ENCODE measurements at regions not wholly inside any gene's neighbourhood (a gene's known extent, or its start where the extent isn't known, plus 50 kb on each side); places are given as distances from the start of the nearest gene placed in this dataset.

DNA sequence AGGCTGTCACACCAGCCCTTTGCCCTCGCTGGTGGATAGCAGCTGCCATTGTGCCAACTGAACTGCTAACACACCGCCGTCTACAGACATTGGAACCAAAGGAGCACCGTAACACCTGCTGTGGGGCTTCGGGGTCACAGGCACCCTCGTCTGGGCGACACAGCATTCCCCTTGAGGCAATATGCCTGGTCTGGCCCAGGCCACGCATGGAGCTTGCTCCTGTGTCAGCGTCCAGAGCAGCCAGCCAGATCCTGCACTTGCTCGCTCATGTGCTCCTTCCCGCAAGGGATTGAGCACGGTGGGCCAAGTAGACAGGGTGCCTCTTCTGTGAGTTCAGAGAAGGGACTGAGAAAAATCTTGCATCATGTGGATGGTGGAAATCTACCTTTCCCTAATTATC lies 314.6 kb upstream of the PLD5 start (continued):
- TF ChIP-seq NFAT5 (CRISPR knock-in tag; IDR thresholded peaks at IDR 0.05): no peak
- TF ChIP-seq ZNF761 (CRISPR knock-in tag; conservative IDR thresholded peaks at IDR 0.05): no peak
- no peak for TF ChIP-seq SP5 (CRISPR knock-in tag; IDR thresholded peaks at IDR 0.05; ENCODE audit: borderline replicate concordance, low read depth)
- TF ChIP-seq, protein P1, sequence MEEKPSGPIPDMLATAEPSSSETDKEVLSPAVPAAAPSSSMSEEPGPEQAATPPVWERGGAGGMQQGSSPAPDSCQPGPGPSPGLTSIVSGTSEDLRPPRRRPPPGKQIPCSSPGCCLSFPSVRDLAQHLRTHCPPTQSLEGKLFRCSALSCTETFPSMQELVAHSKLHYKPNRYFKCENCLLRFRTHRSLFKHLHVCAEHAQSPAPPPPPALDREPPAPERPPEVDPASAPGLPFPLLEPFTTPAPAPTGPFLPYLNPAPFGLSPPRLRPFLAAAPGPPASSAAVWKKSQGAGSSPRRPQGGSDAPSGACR (CRISPR knock-in tag; IDR thresholded peaks at IDR 0.05): no peak
- no peak for TF ChIP-seq CC2D1A (CRISPR knock-in tag; IDR thresholded peaks at IDR 0.05)
- TF ChIP-seq NPAS2 (CRISPR knock-in tag; IDR thresholded peaks at IDR 0.05; ENCODE audit: borderline replicate concordance): no peak

DNA sequence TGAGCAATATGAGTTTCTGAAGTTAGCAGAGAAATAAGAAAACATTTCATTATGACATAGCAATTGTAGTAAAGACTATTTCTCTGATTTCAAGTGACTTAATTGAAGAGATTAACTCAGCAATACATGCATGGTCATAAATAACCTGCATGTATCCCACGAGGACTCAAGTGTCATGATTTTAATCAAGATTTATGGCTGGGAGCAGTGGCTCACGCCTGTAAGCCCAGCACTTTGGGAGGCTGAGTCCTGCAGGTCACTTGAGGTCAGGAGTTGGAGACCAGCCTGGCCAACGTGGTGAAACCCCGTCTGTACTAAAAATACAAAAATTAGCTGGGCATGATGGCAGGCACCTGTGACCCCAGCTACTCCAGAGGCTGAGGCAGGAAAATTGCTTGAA lies 311.9 kb upstream of the PLD5 start:
- H3K4me3 ChIP-seq (replicated peaks in 1 of 3; ENCODE audit: insufficient read depth in 1 of 3, low read depth in 2 of 3, low read length in 3 of 3): no peak overlapping the region
- in situ Hi-C loops (cut with HindIII; ENCODE audit: extremely low pct_ligation_motif_present, low pct_unique_long_range_greater_than_20kb): loop anchor here (25.0 kb wide), 1 partner anchor 476 kb away; no protein-coding TSS in a partner anchor
- FAIRE-seq (no peak), DNase-seq (ENCODE audit: low spot score) (no peak), ATAC-seq (no peak)
- no peak overlapping the region for H3K9ac ChIP-seq (ENCODE audit: insufficient read depth, low read depth, low read length)
- no peaks in the 10 kb centered on the region for H4K20me1 ChIP-seq (ENCODE audit: insufficient read depth, low read length)
- no peak overlapping the region for H3K27ac ChIP-seq (ENCODE audit: extremely low read length, insufficient read depth, low read length)
- no peak overlapping the region for H3K4me2 ChIP-seq (ENCODE audit: low read depth, low read length)
- H3K9me3 ChIP-seq (ENCODE audit: low read length): no peaks in the 10 kb centered on the region
- no peaks in the 10 kb centered on the region for H3K79me2 ChIP-seq (ENCODE audit: insufficient read depth, low read length)
- BruUV-seq (replicated peaks): no TSS peak
- intact Hi-C loops (cut with micrococcal nuclease; ENCODE audit: unreplicated experiment): no loop called here
- H3K36me3 ChIP-seq (replicated peaks in 1 of 2; ENCODE audit: control insufficient read depth in 1 of 2, insufficient read depth in 2 of 2, low read length in 2 of 2): no peaks in the 10 kb centered on the region
- no peak overlapping the region for H2AFZ ChIP-seq (ENCODE audit: low read length)
- POLR2A ChIA-PET: no interaction called here
- no peaks in the 10 kb centered on the region; a peak in 1 of 5 replicates for H3K27me3 ChIP-seq (ENCODE audit: control insufficient read depth in 1 of 2, insufficient read depth in 2 of 2, low read length in 2 of 2)
- WGBS (ENCODE audit: low lambda C conversion rate): 6% methylated on average over 3 of the region's 4 CpGs
- no peaks in the 10 kb centered on the region for H3K4me1 ChIP-seq (ENCODE audit: insufficient read depth, low read length)
- CTCF ChIA-PET (ENCODE audit: low intra/inter-chr PET ratio, low total read pairs): no interaction called here
- TF ChIP-seq ZFP82 (CRISPR knock-in tag; IDR thresholded peaks at IDR 0.05; ENCODE audit: borderline replicate concordance) (no peak), TGIF2 (CRISPR knock-in tag; IDR thresholded peaks at IDR 0.05) (no peak), GLI4 (CRISPR knock-in tag; IDR thresholded peaks at IDR 0.05; ENCODE audit: borderline replicate concordance) (no peak), EP300 (IDR thresholded peaks at IDR 0.05; ENCODE audit: low read depth in 2 of 2, low read length in 2 of 2) (no peak), EP300 (CRISPR knock-in tag; IDR thresholded peaks at IDR 0.05; ENCODE audit: borderline replicate concordance) (no peak), ZNF737 (CRISPR knock-in tag; IDR thresholded peaks at IDR 0.05; ENCODE audit: borderline replicate concordance) (no peak), ZBTB20 (CRISPR knock-in tag; IDR thresholded peaks at IDR 0.05; ENCODE audit: borderline replicate concordance, low read depth) (no peak)
- TF ChIP-seq, protein P2, sequence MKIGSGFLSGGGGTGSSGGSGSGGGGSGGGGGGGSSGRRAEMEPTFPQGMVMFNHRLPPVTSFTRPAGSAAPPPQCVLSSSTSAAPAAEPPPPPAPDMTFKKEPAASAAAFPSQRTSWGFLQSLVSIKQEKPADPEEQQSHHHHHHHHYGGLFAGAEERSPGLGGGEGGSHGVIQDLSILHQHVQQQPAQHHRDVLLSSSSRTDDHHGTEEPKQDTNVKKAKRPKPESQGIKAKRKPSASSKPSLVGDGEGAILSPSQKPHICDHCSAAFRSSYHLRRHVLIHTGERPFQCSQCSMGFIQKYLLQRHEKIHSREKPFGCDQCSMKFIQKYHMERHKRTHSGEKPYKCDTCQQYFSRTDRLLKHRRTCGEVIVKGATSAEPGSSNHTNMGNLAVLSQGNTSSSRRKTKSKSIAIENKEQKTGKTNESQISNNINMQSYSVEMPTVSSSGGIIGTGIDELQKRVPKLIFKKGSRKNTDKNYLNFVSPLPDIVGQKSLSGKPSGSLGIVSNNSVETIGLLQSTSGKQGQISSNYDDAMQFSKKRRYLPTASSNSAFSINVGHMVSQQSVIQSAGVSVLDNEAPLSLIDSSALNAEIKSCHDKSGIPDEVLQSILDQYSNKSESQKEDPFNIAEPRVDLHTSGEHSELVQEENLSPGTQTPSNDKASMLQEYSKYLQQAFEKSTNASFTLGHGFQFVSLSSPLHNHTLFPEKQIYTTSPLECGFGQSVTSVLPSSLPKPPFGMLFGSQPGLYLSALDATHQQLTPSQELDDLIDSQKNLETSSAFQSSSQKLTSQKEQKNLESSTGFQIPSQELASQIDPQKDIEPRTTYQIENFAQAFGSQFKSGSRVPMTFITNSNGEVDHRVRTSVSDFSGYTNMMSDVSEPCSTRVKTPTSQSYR (CRISPR knock-in tag; IDR thresholded peaks at IDR 0.05; ENCODE audit: borderline replicate concordance): no peak
- TF ChIP-seq, protein P3, sequence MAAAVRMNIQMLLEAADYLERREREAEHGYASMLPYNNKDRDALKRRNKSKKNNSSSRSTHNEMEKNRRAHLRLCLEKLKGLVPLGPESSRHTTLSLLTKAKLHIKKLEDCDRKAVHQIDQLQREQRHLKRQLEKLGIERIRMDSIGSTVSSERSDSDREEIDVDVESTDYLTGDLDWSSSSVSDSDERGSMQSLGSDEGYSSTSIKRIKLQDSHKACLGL (CRISPR knock-in tag; IDR thresholded peaks at IDR 0.05): no peak
